ENCODE measurements at regions not wholly inside any gene's neighbourhood (a gene's known extent, or its start where the extent isn't known, plus 50 kb on each side); places are given as distances from the start of the nearest gene placed in this dataset.

DNA sequence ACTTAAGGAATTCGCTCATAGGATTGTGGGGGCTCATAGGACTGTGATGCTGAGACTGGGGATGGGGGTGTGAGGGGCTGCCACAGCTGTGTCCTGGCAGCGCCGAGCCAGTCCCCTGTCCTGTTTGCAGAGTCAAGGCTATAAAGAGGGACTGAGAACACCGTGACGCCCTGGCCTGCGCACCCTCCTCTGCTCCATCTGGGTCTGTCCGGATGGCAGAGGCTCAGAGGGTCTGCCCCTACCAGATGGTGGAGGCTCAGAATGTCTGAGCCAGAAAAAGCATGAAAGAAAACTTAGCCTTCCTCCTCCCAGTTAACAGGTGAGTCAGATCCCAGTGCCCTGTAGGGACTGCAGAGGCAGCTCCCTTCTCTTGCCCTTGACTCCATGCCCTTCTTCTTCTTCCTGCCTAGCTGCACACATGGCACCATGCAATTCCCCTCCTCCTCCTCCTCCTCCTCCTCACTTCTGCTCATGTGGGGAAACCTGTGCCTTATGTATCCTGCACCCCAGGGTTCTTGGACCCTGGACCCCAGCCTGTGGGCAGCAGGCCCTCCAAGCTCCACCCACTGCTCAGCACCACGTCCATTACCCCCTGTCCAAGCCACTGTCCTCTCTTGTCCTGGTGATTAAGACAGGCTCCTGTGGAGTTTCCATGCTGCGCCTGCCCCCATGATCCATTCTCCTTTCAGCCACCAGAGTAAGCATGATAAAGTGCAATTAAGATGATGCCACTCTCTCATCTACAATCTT, 410.0 kb upstream of the SULF2 start:
- Histone ChIP-seq H3K36me3 (ENCODE audit: control insufficient read depth, insufficient read depth, low read length) (no peaks in the 10 kb centered on the region), H3K4me3 (ENCODE audit: extremely low read depth, insufficient read depth, low read length, poor library complexity, severe bottlenecking) (no peak overlapping the region), H3K27ac (ENCODE audit: low read depth, low read length, severe bottlenecking) (no peak overlapping the region), H3K4me1 (ENCODE audit: control insufficient read depth, insufficient read depth, low read length, poor library complexity, severe bottlenecking) (peaks cover 15% of the 10 kb centered on the region), H3K9me3 (ENCODE audit: control insufficient read depth, low read length) (no peaks in the 10 kb centered on the region)
- WGBS, 2 experiments (ENCODE audit: insufficient coverage in 2 of 2): 88 to 95% methylated on average over 6 to 8 of the region's 9 CpGs

GRCh38 chr20:48194583-48194982, 409.3 kb upstream of the SULF2 start:
- WGBS, 2 experiments (ENCODE audit: insufficient coverage in 2 of 2): 96 to 97% methylated on average over 16 to 17 of the region's 17 CpGs
- H3K36me3 ChIP-seq (ENCODE audit: control insufficient read depth, insufficient read depth, low read length): no peaks in the 10 kb centered on the region

GRCh38 chr20:48193627-48194425, 408.5 kb upstream of the SULF2 start:
- Histone ChIP-seq H3K4me1 (ENCODE audit: control insufficient read depth, insufficient read depth, low read length, poor library complexity, severe bottlenecking) (peaks cover 15% of the 10 kb centered on the region), H3K27ac (ENCODE audit: low read depth, low read length, severe bottlenecking) (no peak overlapping the region), H3K9me3 (ENCODE audit: control insufficient read depth, low read length) (no peaks in the 10 kb centered on the region), H3K4me3 (ENCODE audit: extremely low read depth, insufficient read depth, low read length, poor library complexity, severe bottlenecking) (no peak overlapping the region), H3K36me3 (ENCODE audit: control insufficient read depth, insufficient read depth, low read length) (no peaks in the 10 kb centered on the region)
- 96% methylated on average over 10 of the region's 11 CpGs for WGBS, 2 experiments (ENCODE audit: insufficient coverage in 2 of 2)

More at GRCh38 chr20:48194583-48194982, 409.3 kb upstream of the SULF2 start:
- Histone ChIP-seq H3K27ac (ENCODE audit: low read depth, low read length, severe bottlenecking) (no peak overlapping the region), H3K4me3 (ENCODE audit: extremely low read depth, insufficient read depth, low read length, poor library complexity, severe bottlenecking) (no peak overlapping the region), H3K9me3 (ENCODE audit: control insufficient read depth, low read length) (no peaks in the 10 kb centered on the region), H3K4me1 (ENCODE audit: control insufficient read depth, insufficient read depth, low read length, poor library complexity, severe bottlenecking) (peaks cover 15% of the 10 kb centered on the region)

DNA sequence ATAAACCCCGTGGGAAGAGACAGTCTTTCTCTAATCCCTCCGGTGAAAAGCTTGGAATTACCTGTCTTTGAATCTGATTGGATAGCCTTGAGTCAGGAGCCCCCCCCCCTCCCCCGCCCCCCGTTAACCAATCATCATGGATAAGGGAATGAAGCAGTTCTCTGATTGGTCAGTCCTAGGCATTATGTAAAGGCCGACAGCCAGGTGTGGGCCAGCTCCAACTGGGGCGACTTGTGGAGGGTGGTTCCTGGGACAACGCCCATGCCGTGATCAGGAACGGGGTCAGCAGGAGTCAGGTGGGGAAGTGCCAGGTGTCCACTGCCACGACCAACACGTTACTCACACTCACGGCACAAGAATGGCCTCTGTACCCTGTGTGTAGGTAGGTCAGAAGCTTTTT, 406.8 kb upstream of the SULF2 start:
- Histone ChIP-seq H3K27ac (ENCODE audit: low read depth, low read length, severe bottlenecking) (no peak overlapping the region), H3K4me1 (ENCODE audit: control insufficient read depth, insufficient read depth, low read length, poor library complexity, severe bottlenecking) (peaks cover 15% of the 10 kb centered on the region), H3K4me3 (ENCODE audit: extremely low read depth, insufficient read depth, low read length, poor library complexity, severe bottlenecking) (no peak overlapping the region), H3K36me3 (ENCODE audit: control insufficient read depth, insufficient read depth, low read length) (no peaks in the 10 kb centered on the region), H3K9me3 (ENCODE audit: control insufficient read depth, low read length) (no peaks in the 10 kb centered on the region)
- WGBS, 2 experiments (ENCODE audit: insufficient coverage in 2 of 2): 90 to 96% methylated on average over 9 to 10 of the region's 12 CpGs

GRCh38 chr20:48191200-48191599, 405.9 kb upstream of the SULF2 start:
- Histone ChIP-seq H3K4me1 (ENCODE audit: control insufficient read depth, insufficient read depth, low read length, poor library complexity, severe bottlenecking) (peaks cover 20% of the 10 kb centered on the region), H3K4me3 (ENCODE audit: extremely low read depth, insufficient read depth, low read length, poor library complexity, severe bottlenecking) (no peak overlapping the region), H3K9me3 (ENCODE audit: control insufficient read depth, low read length) (no peaks in the 10 kb centered on the region), H3K27ac (ENCODE audit: low read depth, low read length, severe bottlenecking) (peak overlapping the region; percentile 64), H3K36me3 (ENCODE audit: control insufficient read depth, insufficient read depth, low read length) (no peaks in the 10 kb centered on the region)
- no CpG with 5 or more reads among the region's 3 CpGs for WGBS, 2 experiments (ENCODE audit: insufficient coverage in 2 of 2)

GRCh38 chr20:48190757-48191156, 405.5 kb upstream of the SULF2 start:
- Histone ChIP-seq H3K4me1 (ENCODE audit: control insufficient read depth, insufficient read depth, low read length, poor library complexity, severe bottlenecking) (peaks cover 19% of the 10 kb centered on the region), H3K4me3 (ENCODE audit: extremely low read depth, insufficient read depth, low read length, poor library complexity, severe bottlenecking) (no peak overlapping the region), H3K9me3 (ENCODE audit: control insufficient read depth, low read length) (no peaks in the 10 kb centered on the region), H3K27ac (ENCODE audit: low read depth, low read length, severe bottlenecking) (peak overlapping the region; percentile 64), H3K36me3 (ENCODE audit: control insufficient read depth, insufficient read depth, low read length) (no peaks in the 10 kb centered on the region)
- 89 to 98% methylated on average over 3 to 4 of the region's 4 CpGs for WGBS, 2 experiments (ENCODE audit: insufficient coverage in 2 of 2)

DNA sequence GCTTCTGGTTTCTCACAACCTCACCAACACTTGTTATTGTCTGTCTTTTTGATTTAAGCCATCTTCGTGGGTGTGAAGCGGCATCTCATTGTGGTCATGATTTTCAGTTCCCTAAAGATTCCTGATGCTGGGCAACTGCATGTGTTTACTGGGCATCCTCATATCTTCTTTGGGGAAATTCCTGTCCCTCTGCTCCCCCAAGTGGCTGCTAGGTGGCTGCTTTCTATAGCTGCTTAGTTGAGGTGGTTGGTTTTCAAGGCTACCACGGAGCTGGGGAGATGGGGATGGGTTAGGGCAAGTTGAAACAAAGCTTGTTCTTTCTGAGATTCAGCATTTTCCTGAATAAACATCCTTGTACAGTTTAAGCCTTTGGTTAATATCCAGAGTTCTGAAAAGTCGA, 403.9 kb upstream of the SULF2 start:
- Histone ChIP-seq H3K4me3 (ENCODE audit: extremely low read depth, insufficient read depth, low read length, poor library complexity, severe bottlenecking) (no peak overlapping the region), H3K27ac (ENCODE audit: low read depth, low read length, severe bottlenecking) (no peak overlapping the region), H3K4me1 (ENCODE audit: control insufficient read depth, insufficient read depth, low read length, poor library complexity, severe bottlenecking) (peaks cover 16% of the 10 kb centered on the region), H3K9me3 (ENCODE audit: control insufficient read depth, low read length) (no peaks in the 10 kb centered on the region), H3K36me3 (ENCODE audit: control insufficient read depth, insufficient read depth, low read length) (no peaks in the 10 kb centered on the region)
- 77 to 81% methylated on average over 3 to 4 of the region's 4 CpGs for WGBS, 2 experiments (ENCODE audit: insufficient coverage in 2 of 2)

DNA sequence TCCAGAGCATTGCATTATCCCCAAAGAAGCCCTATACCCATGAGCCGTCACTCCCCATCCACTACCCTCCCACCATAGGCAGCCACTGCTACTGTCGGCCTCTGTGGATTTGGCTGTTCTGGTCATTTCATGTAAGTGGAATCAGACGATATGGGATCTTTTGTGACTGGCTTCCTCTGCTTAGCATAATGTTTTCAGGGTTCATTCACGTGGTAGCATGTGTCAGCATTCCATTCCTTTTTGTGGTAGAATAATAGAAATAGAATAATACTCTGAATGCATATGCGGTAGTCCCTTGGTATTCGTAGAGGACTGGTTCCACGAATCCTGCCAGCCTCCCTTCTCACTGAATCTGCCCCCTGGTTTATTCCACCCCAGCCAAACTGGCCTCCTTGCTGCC, 402.6 kb upstream of the SULF2 start:
- H3K9me3 ChIP-seq (ENCODE audit: control insufficient read depth, low read length): no peaks in the 10 kb centered on the region
- WGBS, 2 experiments (ENCODE audit: insufficient coverage in 2 of 2): 87 to 92% methylated on average over 3 to 6 of the region's 7 CpGs
- no peak overlapping the region for H3K27ac ChIP-seq (ENCODE audit: low read depth, low read length, severe bottlenecking)
- peaks cover 16% of the 10 kb centered on the region for H3K4me1 ChIP-seq (ENCODE audit: control insufficient read depth, insufficient read depth, low read length, poor library complexity, severe bottlenecking)
- no peaks in the 10 kb centered on the region for H3K36me3 ChIP-seq (ENCODE audit: control insufficient read depth, insufficient read depth, low read length)
- H3K4me3 ChIP-seq (ENCODE audit: extremely low read depth, insufficient read depth, low read length, poor library complexity, severe bottlenecking): no peak overlapping the region

- no peaks in the 10 kb centered on the region for H3K36me3 ChIP-seq (ENCODE audit: control insufficient read depth, insufficient read depth, low read length)
- no peaks in the 10 kb centered on the region for H3K9me3 ChIP-seq (ENCODE audit: control insufficient read depth, low read length)
- H3K4me3 ChIP-seq (ENCODE audit: extremely low read depth, insufficient read depth, low read length, poor library complexity, severe bottlenecking): no peak overlapping the region
- WGBS, 2 experiments (ENCODE audit: insufficient coverage in 2 of 2): 52 to 65% methylated on average over 7 of the region's 7 CpGs
- no peak overlapping the region for H3K27ac ChIP-seq (ENCODE audit: low read depth, low read length, severe bottlenecking)
- peaks cover 16% of the 10 kb centered on the region for H3K4me1 ChIP-seq (ENCODE audit: control insufficient read depth, insufficient read depth, low read length, poor library complexity, severe bottlenecking)
Observed at GRCh38 chr20:48186915-48187314, 401.6 kb upstream of the SULF2 start.

DNA sequence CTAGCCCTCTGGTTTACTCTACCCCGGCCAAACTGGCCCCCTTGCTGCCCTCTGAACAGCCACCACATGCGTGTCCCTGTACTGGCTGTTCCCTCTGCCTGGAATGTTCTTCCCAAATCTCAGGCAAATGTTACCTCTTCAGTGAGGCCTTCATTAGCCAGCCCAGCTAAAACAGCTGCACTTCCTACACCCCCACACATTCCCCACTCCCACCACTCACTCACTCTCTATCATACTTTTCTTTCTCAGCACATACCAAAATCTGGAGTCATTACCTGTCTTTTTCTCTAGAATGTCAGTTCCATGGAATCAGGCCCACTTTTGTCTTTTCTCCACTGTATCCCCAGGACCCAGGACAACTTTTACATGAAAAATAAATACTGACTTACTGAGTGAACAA, 401.2 kb upstream of the SULF2 start:
- 100% methylated on average over 2 of the region's 2 CpGs for WGBS, 2 experiments (ENCODE audit: insufficient coverage in 2 of 2)
- H3K9me3 ChIP-seq (ENCODE audit: control insufficient read depth, low read length): peaks cover 2% of the 10 kb centered on the region
- H3K4me1 ChIP-seq (ENCODE audit: control insufficient read depth, insufficient read depth, low read length, poor library complexity, severe bottlenecking): peaks cover 11% of the 10 kb centered on the region
- no peaks in the 10 kb centered on the region for H3K36me3 ChIP-seq (ENCODE audit: control insufficient read depth, insufficient read depth, low read length)
- no peak overlapping the region for H3K27ac ChIP-seq (ENCODE audit: low read depth, low read length, severe bottlenecking)
- H3K4me3 ChIP-seq (ENCODE audit: extremely low read depth, insufficient read depth, low read length, poor library complexity, severe bottlenecking): no peak overlapping the region

GRCh38 chr20:48184229-48184628, 398.9 kb upstream of the SULF2 start:
- Histone ChIP-seq H3K36me3 (ENCODE audit: control insufficient read depth, insufficient read depth, low read length) (no peaks in the 10 kb centered on the region), H3K27ac (ENCODE audit: low read depth, low read length, severe bottlenecking) (no peak overlapping the region), H3K4me3 (ENCODE audit: extremely low read depth, insufficient read depth, low read length, poor library complexity, severe bottlenecking) (no peak overlapping the region), H3K4me1 (ENCODE audit: control insufficient read depth, insufficient read depth, low read length, poor library complexity, severe bottlenecking) (peaks cover 11% of the 10 kb centered on the region), H3K9me3 (ENCODE audit: control insufficient read depth, low read length) (peaks cover 4% of the 10 kb centered on the region)
- WGBS, 2 experiments (ENCODE audit: insufficient coverage in 2 of 2): 80% methylated on average over 1 of the region's 1 CpG; no CpG with 5 or more reads in 1 of the 2 experiments
